Muscle of leg (tissue), 3 donors: ENCODE measurements at regions not wholly inside any gene's neighbourhood (a gene's known extent, or its start where the extent isn't known, plus 50 kb on each side); places are given as distances from the start of the nearest gene placed in this dataset.

ENCODE experiments used
- DNase-seq: peaks from one replicate; pipeline ENCODE4 v3.0.0; 2013
- H3K27ac ChIP-seq: one replicate; pipeline ENCODE4 v1.5.1; 2013; ENCODE audit warnings: mild to moderate bottlenecking, low read length, control low read depth
- H3K27me3 ChIP-seq: one replicate; pipeline ENCODE4 v1.6.1; 2013; ENCODE audit warnings: low read length; ENCODE audit not compliant: control insufficient read depth, insufficient read depth
- H3K36me3 ChIP-seq: one replicate; pipeline ENCODE4 v1.6.1; 2013; ENCODE audit warnings: low read length; ENCODE audit not compliant: control insufficient read depth, insufficient read depth
- H3K4me1 ChIP-seq: one replicate; pipeline ENCODE4 v1.6.1; 2013; ENCODE audit warnings: low read length; ENCODE audit not compliant: control insufficient read depth, insufficient read depth
- H3K4me3 ChIP-seq: one replicate; pipeline ENCODE4 v1.5.1; 2013; ENCODE audit warnings: low read length, control low read depth
- H3K9me3 ChIP-seq: replicated peaks from 2 replicates; pipeline ENCODE4 v1.6.1; 2013; ENCODE audit warnings: low read depth, low read length; ENCODE audit not compliant: control insufficient read depth
- WGBS: methylation state at CpG from one replicate; pipeline ENCODE4 v1.1.5; 2013; ENCODE audit warnings: missing lambda C conversion rate; ENCODE audit not compliant: insufficient coverage; 5-methylcytosine and 5-hydroxymethylcytosine counted together

GRCh38 chr3:81863756-81864155 is 102.3 kb upstream of the GBE1 start:
- Histone ChIP-seq H3K9me3 (no peaks in the 10 kb centered on the region), H3K4me1 (no peaks in the 10 kb centered on the region), H3K27me3 (no peaks in the 10 kb centered on the region), H3K4me3 (no peak overlapping the region), H3K27ac (no peak overlapping the region), H3K36me3 (no peaks in the 10 kb centered on the region)
- WGBS: no CpG with 5 or more reads among the region's 4 CpGs
- no peak for DNase-seq

GRCh38 chr3:81861593-81861992 is 100.1 kb upstream of the GBE1 start:
- Histone ChIP-seq H3K4me1 (no peaks in the 10 kb centered on the region), H3K9me3 (no peaks in the 10 kb centered on the region), H3K4me3 (no peak overlapping the region), H3K36me3 (no peaks in the 10 kb centered on the region), H3K27me3 (no peaks in the 10 kb centered on the region), H3K27ac (no peak overlapping the region)
- no peak for DNase-seq
- WGBS: 93% methylated on average over 1 of the region's 1 CpG

- WGBS: no CpG with 5 or more reads among the region's 1 CpG
- DNase-seq: no peak
- H3K4me1 ChIP-seq: no peaks in the 10 kb centered on the region
- H3K27ac ChIP-seq: no peak overlapping the region
- H3K4me3 ChIP-seq: no peak overlapping the region
- H3K36me3 ChIP-seq: no peaks in the 10 kb centered on the region
- no peaks in the 10 kb centered on the region for H3K9me3 ChIP-seq
- H3K27me3 ChIP-seq: no peaks in the 10 kb centered on the region
Observed at GRCh38 chr3:81859524-81859923, 98.1 kb upstream of the GBE1 start.

- no peaks in the 10 kb centered on the region for H3K9me3 ChIP-seq
- DNase-seq: no peak
- no peaks in the 10 kb centered on the region for H3K4me1 ChIP-seq
- no peak overlapping the region for H3K4me3 ChIP-seq
- no peaks in the 10 kb centered on the region for H3K36me3 ChIP-seq
- H3K27ac ChIP-seq: no peak overlapping the region
- H3K27me3 ChIP-seq: no peaks in the 10 kb centered on the region
- no CpG with 5 or more reads among the region's 3 CpGs for WGBS
Observed at GRCh38 chr3:81853431-81853830, 92.0 kb upstream of the GBE1 start.

GRCh38 chr3:81851176-81851575 is 89.7 kb upstream of the GBE1 start:
- DNase-seq: no peak
- Histone ChIP-seq H3K9me3 (no peaks in the 10 kb centered on the region), H3K27ac (no peak overlapping the region), H3K27me3 (no peaks in the 10 kb centered on the region), H3K4me3 (no peak overlapping the region), H3K36me3 (no peaks in the 10 kb centered on the region), H3K4me1 (no peaks in the 10 kb centered on the region)

- Histone ChIP-seq H3K9me3 (no peaks in the 10 kb centered on the region), H3K4me3 (no peak overlapping the region), H3K4me1 (no peaks in the 10 kb centered on the region), H3K36me3 (no peaks in the 10 kb centered on the region), H3K27me3 (no peaks in the 10 kb centered on the region), H3K27ac (no peak overlapping the region)
- WGBS: no CpG with 5 or more reads among the region's 1 CpG
- no peak for DNase-seq
Observed at GRCh38 chr3:81846988-81847387, 85.5 kb upstream of the GBE1 start.

GRCh38 chr3:81841540-81841939 is 80.1 kb upstream of the GBE1 start:
- no peak overlapping the region for H3K27ac ChIP-seq
- WGBS: no CpG with 5 or more reads among the region's 2 CpGs
- H3K4me3 ChIP-seq: no peak overlapping the region
- peak; percentile 16 for DNase-seq
- no peaks in the 10 kb centered on the region for H3K36me3 ChIP-seq
- no peaks in the 10 kb centered on the region for H3K9me3 ChIP-seq
- H3K4me1 ChIP-seq: no peaks in the 10 kb centered on the region
- no peaks in the 10 kb centered on the region for H3K27me3 ChIP-seq

GRCh38 chr3:81839504-81840094 is 78.2 kb upstream of the GBE1 start:
- H3K27ac ChIP-seq: no peak overlapping the region
- no CpG with 5 or more reads among the region's 4 CpGs for WGBS
- no peaks in the 10 kb centered on the region for H3K27me3 ChIP-seq
- no peaks in the 10 kb centered on the region for H3K9me3 ChIP-seq
- H3K4me1 ChIP-seq: no peaks in the 10 kb centered on the region
- DNase-seq: no peak
- no peak overlapping the region for H3K4me3 ChIP-seq
- H3K36me3 ChIP-seq: no peaks in the 10 kb centered on the region

- DNase-seq: peak; percentile 53
- no peaks in the 10 kb centered on the region for H3K4me1 ChIP-seq
- WGBS: no CpG with 5 or more reads among the region's 1 CpG
- no peak overlapping the region for H3K27ac ChIP-seq
- H3K9me3 ChIP-seq: no peaks in the 10 kb centered on the region
- no peaks in the 10 kb centered on the region for H3K36me3 ChIP-seq
- no peak overlapping the region for H3K4me3 ChIP-seq
- no peaks in the 10 kb centered on the region for H3K27me3 ChIP-seq
Observed at GRCh38 chr3:81838457-81838856, 77.0 kb upstream of the GBE1 start.

GRCh38 chr3:81837071-81837593 is 75.7 kb upstream of the GBE1 start:
- no CpG with 5 or more reads among the region's 6 CpGs for WGBS
- Histone ChIP-seq H3K27me3 (no peaks in the 10 kb centered on the region), H3K4me3 (no peak overlapping the region), H3K36me3 (no peaks in the 10 kb centered on the region), H3K4me1 (no peaks in the 10 kb centered on the region), H3K9me3 (no peaks in the 10 kb centered on the region), H3K27ac (no peak overlapping the region)
- no peak for DNase-seq

- Histone ChIP-seq H3K36me3 (no peaks in the 10 kb centered on the region), H3K4me1 (no peaks in the 10 kb centered on the region), H3K27me3 (no peaks in the 10 kb centered on the region), H3K27ac (no peak overlapping the region), H3K4me3 (no peak overlapping the region), H3K9me3 (no peaks in the 10 kb centered on the region)
- DNase-seq: no peak
Observed at GRCh38 chr3:81829937-81830336, 68.5 kb upstream of the GBE1 start.
